ENCODE measurements at regions not wholly inside any gene's neighbourhood (a gene's known extent, or its start where the extent isn't known, plus 50 kb on each side); places are given as distances from the start of the nearest gene placed in this dataset.

DNA sequence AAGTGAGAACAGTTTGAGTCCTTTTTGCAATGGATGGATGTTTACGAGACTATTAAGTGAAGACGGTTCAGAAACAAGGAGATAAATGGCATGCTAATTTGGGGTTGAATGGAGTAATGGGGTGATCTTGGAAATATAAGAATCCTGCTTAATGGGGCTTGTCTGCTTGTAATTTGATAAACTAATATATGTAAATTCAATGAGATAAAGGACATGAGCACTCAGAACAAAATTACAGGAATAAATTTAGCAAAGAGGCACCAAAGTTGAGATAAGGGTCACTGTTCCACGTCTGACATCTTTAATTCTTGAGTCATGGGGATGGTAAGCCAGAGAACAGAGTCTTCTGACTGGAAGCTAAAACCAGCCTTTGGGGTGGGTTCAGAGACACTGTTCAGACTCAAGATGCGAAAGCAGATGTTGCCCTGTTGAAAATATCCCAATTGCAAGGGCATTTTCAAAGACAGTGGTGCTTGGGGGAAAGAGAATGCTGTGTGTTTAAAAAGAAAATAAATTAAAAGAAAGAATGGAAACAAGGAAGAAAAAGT, 67.8 kb upstream of the CHRNB4 start:
- in situ Hi-C loops (cut with MboI; ENCODE audit: low sequenced_read_pairs) = loop anchor here (25.0 kb wide), 1 partner anchor 396 kb away; no protein-coding TSS in a partner anchor

DNA sequence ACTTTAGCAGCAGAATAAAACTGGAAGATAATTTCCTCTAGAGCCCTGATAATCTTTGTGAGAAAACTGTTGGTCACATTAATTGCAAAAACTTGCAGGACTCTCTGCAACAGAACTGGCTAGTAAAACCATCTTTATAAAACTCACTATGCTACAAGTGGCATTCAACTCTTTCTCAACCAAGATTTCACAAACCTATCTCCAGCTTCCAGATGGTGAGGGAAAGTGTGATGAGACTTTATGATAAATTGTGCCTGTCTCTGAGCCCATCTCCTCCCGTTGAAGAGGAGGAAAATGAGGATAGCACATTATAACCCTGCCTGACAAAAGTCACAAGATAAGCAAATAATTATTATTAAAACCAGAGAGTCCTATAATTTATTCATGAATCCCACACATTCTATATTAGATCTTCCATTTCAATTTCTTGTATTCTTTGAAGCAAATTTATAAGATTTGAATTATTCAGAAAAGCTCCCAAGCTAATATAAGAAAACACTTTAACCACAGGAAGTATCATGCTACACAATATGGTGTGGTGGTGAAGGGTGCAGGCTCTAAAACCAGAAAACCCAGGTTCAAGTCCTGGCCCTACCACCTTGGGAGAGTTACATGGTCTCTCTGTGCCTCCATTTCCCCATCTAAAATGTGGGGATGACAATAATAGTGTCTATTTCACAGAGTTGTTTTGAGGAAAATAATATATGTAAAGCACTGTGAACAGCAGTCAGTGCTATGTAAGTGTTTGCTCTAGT, 65.6 kb upstream of the CHRNB4 start:
- in situ Hi-C loops (cut with MboI; ENCODE audit: low sequenced_read_pairs) = loop anchor here (25.0 kb wide), 1 partner anchor 394 kb away; no protein-coding TSS in a partner anchor

DNA sequence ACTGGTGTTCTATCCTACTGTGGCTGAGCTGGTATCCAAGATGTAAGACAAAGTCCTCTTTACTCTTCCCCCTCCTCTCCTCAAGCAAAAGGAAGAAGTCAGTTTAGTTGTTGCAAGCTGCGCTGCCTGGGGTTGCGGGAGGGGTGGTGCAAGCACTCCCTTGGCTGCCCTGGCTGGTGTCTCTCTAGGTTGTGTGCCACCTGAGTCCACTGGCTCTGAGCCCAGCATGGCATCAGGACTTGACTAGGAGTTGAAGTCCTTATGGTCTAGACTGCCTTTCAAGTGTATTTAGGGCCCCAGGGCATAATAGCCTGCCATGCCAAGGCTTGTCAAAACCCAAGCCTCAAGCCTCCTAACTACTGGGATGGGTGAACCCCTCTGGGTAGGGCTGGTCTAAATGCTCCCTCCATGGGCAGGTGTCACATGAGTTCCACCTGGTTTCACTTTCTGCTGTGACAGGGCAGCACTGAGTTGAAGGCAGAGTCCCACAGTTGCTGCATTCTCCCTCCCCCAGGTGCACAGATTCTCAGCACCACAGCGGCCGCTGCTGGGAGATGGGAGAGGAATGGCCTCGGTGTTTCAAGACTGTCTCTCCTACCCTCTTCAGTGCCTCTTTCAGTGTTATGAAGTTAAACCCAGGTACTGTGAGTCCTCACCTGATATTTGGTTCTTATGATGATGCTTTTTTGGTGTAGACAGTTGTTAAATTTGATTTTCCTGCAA, 62.5 kb upstream of the CHRNB4 start:
- in situ Hi-C loops (cut with MboI; ENCODE audit: low sequenced_read_pairs) = loop anchor here (25.0 kb wide), 1 partner anchor 391 kb away; no protein-coding TSS in a partner anchor

DNA sequence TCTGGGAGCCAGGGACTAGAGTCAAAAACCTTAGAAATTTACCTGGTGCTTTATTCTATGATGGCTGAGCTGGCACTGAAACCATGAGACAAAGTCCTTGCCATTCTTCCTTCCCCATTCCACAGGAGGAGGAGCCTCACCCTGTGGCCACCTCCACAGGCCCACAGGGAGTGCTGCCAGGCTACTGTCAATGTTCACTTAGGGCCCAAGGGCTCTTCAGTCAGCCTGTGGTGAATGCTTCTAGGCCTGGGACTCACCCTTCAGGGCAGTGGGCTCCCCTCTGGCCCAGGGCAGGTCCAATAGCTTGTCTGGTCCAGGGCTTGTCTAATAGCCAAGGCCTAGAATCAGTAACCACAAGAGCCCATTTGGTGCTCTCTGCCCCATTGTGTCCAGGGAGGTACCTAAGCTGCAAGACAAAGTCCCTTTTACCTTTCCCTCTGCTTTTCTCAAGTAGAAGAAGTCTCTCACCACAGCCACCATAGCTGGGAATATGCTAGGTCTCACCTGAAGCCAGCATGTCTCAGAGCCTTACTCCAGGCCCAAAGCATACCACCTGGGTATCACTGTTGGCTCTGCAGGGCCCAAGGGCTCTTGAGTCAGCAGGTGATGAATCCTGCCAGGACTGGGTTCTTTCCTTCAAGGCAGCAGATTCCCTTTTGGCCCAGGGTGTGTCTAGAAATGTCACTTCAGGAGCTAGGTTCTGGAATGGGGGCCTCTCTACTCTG, 61.8 kb upstream of the CHRNB4 start:
- in situ Hi-C loops (cut with MboI; ENCODE audit: low sequenced_read_pairs) = loop anchor here (25.0 kb wide), 1 partner anchor 390 kb away; no protein-coding TSS in a partner anchor

DNA sequence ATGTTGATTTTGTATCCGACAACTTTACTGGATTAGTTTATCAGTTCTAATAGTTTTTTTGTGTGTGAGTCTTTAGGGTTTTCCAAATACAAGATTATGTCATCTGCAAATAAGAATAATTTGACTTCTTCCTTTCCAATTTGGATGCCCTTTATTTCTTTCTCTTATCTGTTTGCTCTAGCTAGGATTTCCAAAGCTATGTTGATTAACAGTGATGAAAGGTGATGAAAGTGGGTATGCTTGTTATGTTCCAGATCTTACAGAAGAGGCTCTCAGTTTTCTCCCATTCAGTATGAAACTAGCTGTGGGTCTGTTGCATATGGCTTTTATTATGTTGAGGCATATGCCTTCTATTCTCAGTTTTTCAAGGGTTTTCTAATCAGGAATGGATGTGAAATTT, 56.4 kb upstream of the CHRNB4 start:
- in situ Hi-C loops (cut with MboI; ENCODE audit: low sequenced_read_pairs) = no loop called here

DNA sequence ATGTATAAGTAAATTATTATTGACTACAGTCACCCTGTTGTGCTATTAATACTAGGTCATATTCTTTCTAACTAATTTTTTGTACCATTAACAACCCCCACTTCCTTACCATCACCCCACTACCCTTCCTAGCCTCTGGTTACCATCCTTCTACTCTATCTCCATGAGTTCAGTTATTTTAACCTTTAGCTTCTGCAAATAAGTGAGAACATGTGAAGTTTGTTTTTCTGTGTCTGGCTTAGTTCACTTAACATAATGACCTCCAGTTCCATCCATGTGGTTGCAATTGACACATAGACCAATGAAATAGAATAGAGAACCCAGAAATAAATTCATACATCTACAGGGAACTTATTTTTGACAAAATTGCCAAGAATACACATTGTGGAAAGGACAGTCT, 55.4 kb upstream of the CHRNB4 start:
- in situ Hi-C loops (cut with MboI; ENCODE audit: low sequenced_read_pairs) = no loop called here

DNA sequence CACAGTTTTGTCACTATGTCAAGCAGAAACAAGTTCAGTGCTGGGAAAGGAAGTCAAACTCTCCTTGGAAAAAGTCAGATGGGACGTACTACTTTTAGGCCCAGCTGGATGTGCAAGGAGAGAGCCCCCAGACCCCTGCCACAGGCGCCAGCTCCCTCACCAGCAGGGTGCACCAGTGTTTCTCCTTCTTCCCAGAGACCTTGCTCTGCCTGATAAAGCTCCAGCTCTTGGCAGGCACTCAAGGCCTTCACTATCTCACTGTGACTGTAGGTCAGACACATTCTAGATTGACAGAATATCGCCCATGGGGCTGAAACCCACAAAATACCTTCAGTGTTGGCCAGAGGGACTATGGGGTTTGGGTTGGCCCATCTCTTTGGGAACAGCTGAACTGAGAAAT, 54.8 kb upstream of the CHRNB4 start:
- in situ Hi-C loops (cut with MboI; ENCODE audit: low sequenced_read_pairs) = no loop called here

DNA sequence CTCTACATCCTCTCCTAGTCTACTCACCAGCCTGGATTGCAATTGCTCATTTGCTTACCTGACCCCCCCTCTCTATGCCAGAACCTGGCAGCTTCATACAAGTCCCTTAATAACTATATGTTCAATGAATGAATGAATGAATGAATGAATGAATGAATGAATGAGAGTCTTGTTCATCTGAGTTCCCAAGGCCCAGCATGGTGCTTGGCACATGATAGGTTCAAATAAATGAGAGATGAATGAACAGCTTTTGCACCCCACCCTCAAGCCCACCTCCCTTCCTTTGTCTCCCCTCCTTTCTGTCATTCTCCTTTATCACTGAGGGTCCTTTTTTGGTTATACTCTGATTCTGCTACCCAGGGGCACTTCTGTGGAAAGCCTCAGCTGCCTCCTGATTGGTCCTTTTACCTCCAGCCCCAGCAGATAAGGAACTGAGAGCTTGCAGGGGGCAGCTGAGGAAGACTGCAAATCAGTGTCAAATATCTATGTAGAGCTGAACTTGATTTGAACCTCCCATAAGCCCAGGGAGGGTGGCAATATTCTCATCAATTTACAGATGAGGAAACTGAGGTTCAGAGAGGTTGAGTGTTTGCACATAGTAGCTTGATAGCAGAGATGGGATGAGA, 54.1 kb upstream of the CHRNB4 start:
- in situ Hi-C loops (cut with MboI; ENCODE audit: low sequenced_read_pairs) = no loop called here

DNA sequence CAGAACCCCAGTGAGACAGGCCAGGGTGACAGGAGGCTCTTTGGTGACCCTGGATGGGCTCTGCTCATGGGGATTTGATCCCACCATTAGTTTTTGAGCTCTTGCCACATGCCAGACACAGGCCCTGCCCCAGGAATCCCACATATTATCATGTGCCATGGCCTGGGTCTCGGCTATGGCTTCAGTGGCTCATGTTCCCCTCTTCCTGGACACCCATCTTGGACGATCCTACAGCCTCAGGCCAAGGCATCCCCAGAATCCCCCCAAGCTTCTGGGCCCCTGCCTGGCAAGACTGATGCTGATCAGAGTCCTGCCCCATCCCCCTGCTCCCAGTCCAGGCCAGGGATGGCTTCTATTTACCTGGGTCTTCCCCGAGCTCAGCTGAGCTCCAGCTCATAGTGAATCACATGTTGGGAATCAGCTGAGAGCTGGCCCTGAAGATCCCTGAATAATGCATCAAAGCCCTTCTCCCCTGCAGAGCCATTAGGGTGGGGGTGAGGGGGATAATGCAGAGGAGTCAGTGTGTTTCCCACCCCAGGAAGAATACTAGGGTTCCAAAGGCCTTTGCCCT, 50.9 kb upstream of the CHRNB4 start:
- in situ Hi-C loops (cut with MboI; ENCODE audit: low sequenced_read_pairs) = no loop called here

DNA sequence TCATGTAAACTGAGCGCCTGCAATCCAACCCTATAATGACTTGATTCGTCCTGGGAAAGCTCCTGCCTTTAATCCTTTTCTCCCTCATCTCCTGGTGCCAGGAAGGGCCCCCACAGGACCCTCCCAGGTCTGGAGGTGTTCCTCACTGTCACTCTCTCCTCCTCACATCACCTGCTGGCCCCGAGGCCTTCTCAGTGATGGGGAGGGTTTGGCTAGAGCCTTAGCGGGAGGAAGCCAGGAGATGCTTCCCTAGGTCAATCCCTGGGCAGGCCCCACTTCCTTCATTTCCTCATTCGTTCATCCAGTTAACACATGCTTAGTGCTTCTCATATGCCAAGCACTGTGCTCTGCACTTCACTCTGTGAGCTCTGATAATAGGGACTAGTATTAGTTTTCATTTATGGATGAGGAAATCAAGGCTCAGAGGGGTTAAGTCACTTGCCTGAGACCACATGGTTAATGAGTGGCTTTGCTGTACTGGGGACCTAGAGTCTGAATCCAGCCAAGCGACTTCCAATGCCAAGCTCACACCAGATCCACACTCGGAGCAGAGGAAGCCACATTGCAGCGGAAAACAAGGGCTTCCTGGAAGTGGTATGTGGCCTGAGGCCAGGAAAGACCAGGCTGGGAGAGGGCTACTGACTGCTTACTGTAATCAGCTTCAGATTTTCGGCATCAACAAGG, 50.3 kb upstream of the CHRNB4 start:
- in situ Hi-C loops (cut with MboI; ENCODE audit: low sequenced_read_pairs) = no loop called here

All from HL-60/S4 (cell line).